ENCODE measurements at regions not wholly inside any gene's neighbourhood (a gene's known extent, or its start where the extent isn't known, plus 50 kb on each side); places are given as distances from the start of the nearest gene placed in this dataset.

- no peak for TF ChIP-seq CTCF (IDR thresholded peaks at IDR 0.05; ENCODE audit: borderline replicate concordance, extremely low read depth, low read length, poor library complexity, severe bottlenecking)
- no peak for TF ChIP-seq EZH2 (IDR thresholded peaks at IDR 0.05; ENCODE audit: borderline replicate concordance, low read depth, low read length, severe bottlenecking)
Measured at GRCh38 chr7:20911081-20911480, 124.4 kb upstream of the SP8 start.

Data from DND-41 (cell line).